KBM-7 (cell line): ENCODE measurements at regions not wholly inside any gene's neighbourhood (a gene's known extent, or its start where the extent isn't known, plus 50 kb on each side); places are given as distances from the start of the nearest gene placed in this dataset.
A peak's percentile ranks its signal among the peaks of the same experiment; 100 is the strongest.
"Not testable (repeated sequence)": the region's sequence is repeated elsewhere in the genome, so short reads cannot be mapped to it uniquely, and the experiment has no call there.

Source experiments
- DNase-seq: peaks from one replicate; pipeline ENCODE4 v3.0.0-alpha.2; 2015
- in situ Hi-C: fragments of 300-500 bp; cut with MboI; formaldehyde crosslinking; loops from 2 replicates; pipeline ENCODE4 v1.14.3; 2020; ENCODE audit warnings: low sequenced_read_pairs, low pct_unique_long_range_greater_than_20kb, mixed read lengths

GRCh38 chr7:46131916-46132795 lies 211.1 kb upstream of the IGFBP3 start:
- in situ Hi-C loops: no loop called here
- DNase-seq: no peak

- DNase-seq: peak; percentile 19
- in situ Hi-C loops: no loop called here
Measured at GRCh38 chr7:46129831-46130230, 208.8 kb upstream of the IGFBP3 start.

- DNase-seq: no peak
- in situ Hi-C loops: no loop called here
Measured at GRCh38 chr7:46127814-46128213, 206.7 kb upstream of the IGFBP3 start.

- DNase-seq: no peak
- in situ Hi-C loops: no loop called here
Measured at GRCh38 chr7:46126675-46127300, 205.7 kb upstream of the IGFBP3 start.

- in situ Hi-C loops: no loop called here
- DNase-seq: no peak
Measured at GRCh38 chr7:46123756-46124343, 202.8 kb upstream of the IGFBP3 start.

GRCh38 chr7:46115410-46115809 lies 194.3 kb upstream of the IGFBP3 start:
- in situ Hi-C loops: no loop called here
- DNase-seq: no peak

GRCh38 chr7:46109437-46109836 lies 188.4 kb upstream of the IGFBP3 start:
- DNase-seq: no peak
- in situ Hi-C loops: no loop called here

- DNase-seq: no peak
- in situ Hi-C loops: no loop called here
Measured at GRCh38 chr7:46108272-46108671, 187.2 kb upstream of the IGFBP3 start.

- DNase-seq: no peak
- in situ Hi-C loops: no loop called here
Measured at GRCh38 chr7:46107610-46108217, 186.6 kb upstream of the IGFBP3 start.

- in situ Hi-C loops: no loop called here
Measured at GRCh38 chr7:46100521-46100920, 179.4 kb upstream of the IGFBP3 start.

GRCh38 chr7:46099076-46099475 lies 178.0 kb upstream of the IGFBP3 start:
- in situ Hi-C loops: no loop called here
- no peak for DNase-seq

More at GRCh38 chr7:46100521-46100920, 179.4 kb upstream of the IGFBP3 start:
- DNase-seq: no peak

GRCh38 chr7:46091071-46091470 lies 170.0 kb upstream of the IGFBP3 start:
- DNase-seq: no peak
- in situ Hi-C loops: no loop called here

- in situ Hi-C loops: no loop called here
- no peak for DNase-seq
Measured at GRCh38 chr7:46089281-46089680, 168.2 kb upstream of the IGFBP3 start.

GRCh38 chr7:46088486-46088885 lies 167.4 kb upstream of the IGFBP3 start:
- DNase-seq, in situ Hi-C loops: not testable (repeated sequence)

- in situ Hi-C loops: no loop called here
- no peak for DNase-seq
Measured at GRCh38 chr7:46080595-46081159, 159.6 kb upstream of the IGFBP3 start.

GRCh38 chr7:46079421-46079820 lies 158.3 kb upstream of the IGFBP3 start:
- DNase-seq: no peak
- in situ Hi-C loops: no loop called here

- no peak for DNase-seq
- in situ Hi-C loops: no loop called here
Measured at GRCh38 chr7:46076527-46076926, 155.5 kb upstream of the IGFBP3 start.

- in situ Hi-C loops: no loop called here
- DNase-seq: no peak
Measured at GRCh38 chr7:46072722-46073121, 151.7 kb upstream of the IGFBP3 start.

- in situ Hi-C loops: no loop called here
Measured at GRCh38 chr7:46071601-46072000, 150.5 kb upstream of the IGFBP3 start.

GRCh38 chr7:46071076-46071475 lies 150.0 kb upstream of the IGFBP3 start:
- in situ Hi-C loops: no loop called here
- DNase-seq: no peak

More at GRCh38 chr7:46071601-46072000, 150.5 kb upstream of the IGFBP3 start:
- DNase-seq: no peak
